ENCODE measurements at regions not wholly inside any gene's neighbourhood (a gene's known extent, or its start where the extent isn't known, plus 50 kb on each side); places are given as distances from the start of the nearest gene placed in this dataset.

- no peak for TF ChIP-seq USF2 (IDR thresholded peaks at IDR 0.05; ENCODE audit: low read depth, low read length)
- no peak for TF ChIP-seq RAD21 (IDR thresholded peaks at IDR 0.05; ENCODE audit: low read length)
- no peak for TF ChIP-seq POLR2A (IDR thresholded peaks at IDR 0.05; ENCODE audit: low read depth, low read length)
- TF ChIP-seq CTCF (conservative IDR thresholded peaks at IDR 0.05; ENCODE audit: low read depth, low read length): no peak
- no peak for TF ChIP-seq RFX5 (IDR thresholded peaks at IDR 0.05; ENCODE audit: low read depth, low read length)
- no peak for TF ChIP-seq BHLHE40 (IDR thresholded peaks at IDR 0.05; ENCODE audit: low read depth, low read length)
- no peak for TF ChIP-seq CEBPB (IDR thresholded peaks at IDR 0.05; ENCODE audit: low read depth, low read length)
- no peak for TF ChIP-seq SMC3 (IDR thresholded peaks at IDR 0.05; ENCODE audit: low read depth, low read length)
These were observed 758.0 kb downstream of the NTRK3 start for GRCh38 chr15:87498560-87498959.
